Left ventricle myocardium inferior (tissue), 1 donor: ENCODE measurements at regions not wholly inside any gene's neighbourhood (a gene's known extent, or its start where the extent isn't known, plus 50 kb on each side); places are given as distances from the start of the nearest gene placed in this dataset.
"Not testable (repeated sequence)": the region's sequence is repeated elsewhere in the genome, so short reads cannot be mapped to it uniquely, and the experiment has no call there.

Source experiments
- DNase-seq: peaks from one replicate; pipeline ENCODE4 v3.0.0-alpha.2; 2020
- H3K27ac ChIP-seq: fragments of 200-600 bp; replicated peaks from 2 replicates; pipeline ENCODE4 v1.8.0; 2021
- H3K27me3 ChIP-seq: fragments of 200-600 bp; 2 replicates; pipeline ENCODE4 v1.8.0; 2021; ENCODE audit warnings: low read depth
- H3K36me3 ChIP-seq: fragments of 200-600 bp; 2 replicates; pipeline ENCODE4 v1.8.0; 2021
- H3K4me1 ChIP-seq: fragments of 200-600 bp; 2 replicates; pipeline ENCODE4 v1.8.0; 2021
- H3K4me3 ChIP-seq: fragments of 200-600 bp; 2 replicates; pipeline ENCODE4 v1.8.0; 2021; ENCODE audit warnings: mild to moderate bottlenecking, moderate library complexity
- H3K9me3 ChIP-seq: fragments of 200-600 bp; replicated peaks from 2 replicates; pipeline ENCODE4 v1.8.0; 2021
- intact Hi-C: fragments of 100-400 bp; cut with micrococcal nuclease; formaldehyde crosslinking; loops from one replicate; pipeline ENCODE4 v1.11.0; 2022
- TF ChIP-seq, protein P1 (sequence below): fragments of 200-600 bp; IDR thresholded peaks from 2 replicates; pipeline ENCODE4 v1.8.0; 2021; ENCODE audit warnings: antibody characterized with exemption, mild to moderate bottlenecking, borderline replicate concordance
- donor health status: DM: no; HTN: yes; CAD: no; lungs with severe emphysema.

DNA sequence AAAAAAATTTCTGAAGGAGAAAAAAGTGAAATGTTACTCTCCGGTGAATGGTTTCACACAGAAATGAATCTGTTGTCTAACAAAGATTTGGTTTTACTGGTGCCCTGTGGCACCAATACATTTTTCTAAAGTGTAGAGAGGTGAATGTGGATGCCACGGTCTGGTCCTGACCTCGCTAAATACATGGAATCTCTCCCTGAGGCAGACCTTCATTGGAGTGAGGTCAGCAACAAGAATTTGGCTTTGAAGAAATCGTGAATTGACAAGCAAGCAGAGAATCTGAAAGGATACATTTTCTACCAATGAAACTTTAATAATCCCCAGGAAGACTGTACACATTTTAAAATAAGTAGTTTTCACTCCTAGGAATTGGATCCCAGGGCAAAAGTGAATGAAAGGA, 81.2 kb upstream of the OTOGL start:
- Histone ChIP-seq H3K27ac (no peak overlapping the region), H3K4me1 (no peaks in the 10 kb centered on the region), H3K36me3 (no peaks in the 10 kb centered on the region), H3K4me3 (no peak overlapping the region), H3K9me3 (peaks cover 10% of the 10 kb centered on the region), H3K27me3 (no peaks in the 10 kb centered on the region)
- intact Hi-C loops: no loop called here
- TF ChIP-seq, protein P1, sequence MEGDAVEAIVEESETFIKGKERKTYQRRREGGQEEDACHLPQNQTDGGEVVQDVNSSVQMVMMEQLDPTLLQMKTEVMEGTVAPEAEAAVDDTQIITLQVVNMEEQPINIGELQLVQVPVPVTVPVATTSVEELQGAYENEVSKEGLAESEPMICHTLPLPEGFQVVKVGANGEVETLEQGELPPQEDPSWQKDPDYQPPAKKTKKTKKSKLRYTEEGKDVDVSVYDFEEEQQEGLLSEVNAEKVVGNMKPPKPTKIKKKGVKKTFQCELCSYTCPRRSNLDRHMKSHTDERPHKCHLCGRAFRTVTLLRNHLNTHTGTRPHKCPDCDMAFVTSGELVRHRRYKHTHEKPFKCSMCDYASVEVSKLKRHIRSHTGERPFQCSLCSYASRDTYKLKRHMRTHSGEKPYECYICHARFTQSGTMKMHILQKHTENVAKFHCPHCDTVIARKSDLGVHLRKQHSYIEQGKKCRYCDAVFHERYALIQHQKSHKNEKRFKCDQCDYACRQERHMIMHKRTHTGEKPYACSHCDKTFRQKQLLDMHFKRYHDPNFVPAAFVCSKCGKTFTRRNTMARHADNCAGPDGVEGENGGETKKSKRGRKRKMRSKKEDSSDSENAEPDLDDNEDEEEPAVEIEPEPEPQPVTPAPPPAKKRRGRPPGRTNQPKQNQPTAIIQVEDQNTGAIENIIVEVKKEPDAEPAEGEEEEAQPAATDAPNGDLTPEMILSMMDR: no peak
- no peak for DNase-seq

DNA sequence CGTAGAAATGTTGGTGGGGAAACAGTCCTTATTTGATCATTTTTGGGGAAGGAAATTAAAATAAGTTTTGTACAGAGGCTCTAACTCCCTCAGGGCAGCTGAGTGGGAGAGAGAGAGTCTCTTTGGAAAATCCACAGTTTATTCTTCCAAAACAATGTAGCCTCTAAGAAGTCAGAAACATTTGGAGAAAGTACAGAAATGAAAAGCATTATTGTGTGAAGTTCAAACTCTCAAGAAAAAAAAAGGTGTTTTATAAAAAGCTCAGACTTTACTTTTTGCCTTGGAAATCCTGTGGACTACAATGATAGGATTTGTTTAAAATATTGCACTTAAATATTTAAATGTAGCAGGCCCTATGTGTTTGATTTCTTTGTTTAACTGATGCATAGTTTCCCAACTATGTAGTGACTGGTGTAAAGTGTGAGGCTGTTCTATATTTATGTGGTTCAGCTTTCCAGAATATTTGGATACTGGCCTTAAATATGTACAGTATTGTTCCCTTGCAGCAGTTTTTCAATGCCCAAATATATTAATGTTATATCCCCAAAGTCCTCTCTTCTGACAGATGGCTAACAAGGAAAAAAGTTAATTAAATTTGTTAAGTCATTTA, 82.0 kb upstream of the OTOGL start:
- H3K27ac ChIP-seq: peak overlapping the region; percentile 43

DNA sequence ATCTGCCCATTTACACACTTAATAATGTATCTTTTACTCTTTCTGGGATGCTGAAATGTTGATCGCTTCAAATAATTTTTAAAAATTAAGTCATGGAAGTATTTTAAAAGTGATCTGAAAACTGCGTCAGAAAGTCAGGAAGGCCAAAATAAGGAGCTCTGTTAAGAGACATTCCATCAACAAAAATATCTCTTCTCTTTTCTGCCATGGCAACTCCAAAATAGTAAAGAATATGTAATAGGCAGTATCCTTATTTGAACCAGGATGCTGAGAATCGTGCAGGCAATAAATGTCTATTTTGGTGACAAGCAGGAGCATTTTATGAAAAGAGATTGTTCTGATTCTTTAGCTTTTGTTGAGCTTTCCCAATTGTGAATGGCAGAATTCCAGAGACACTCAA, 81.8 kb upstream of the PPP1R12A start:
- no peaks in the 10 kb centered on the region for H3K36me3 ChIP-seq
- no peaks in the 10 kb centered on the region for H3K27me3 ChIP-seq
- peak overlapping the region; percentile 43 for H3K27ac ChIP-seq
- no peaks in the 10 kb centered on the region for H3K4me1 ChIP-seq
- no peak overlapping the region for H3K4me3 ChIP-seq
- H3K9me3 ChIP-seq: peaks cover 16% of the 10 kb centered on the region
- DNase-seq: no peak
- intact Hi-C loops: no loop called here
- TF ChIP-seq, protein P1: no peak

More for the DNA sequence above, 82.0 kb upstream of the OTOGL start:
- no peak overlapping the region for H3K4me3 ChIP-seq
- TF ChIP-seq, protein P1: no peak
- intact Hi-C loops: no loop called here
- H3K36me3 ChIP-seq: no peaks in the 10 kb centered on the region
- no peak for DNase-seq
- no peaks in the 10 kb centered on the region for H3K27me3 ChIP-seq
- H3K9me3 ChIP-seq: peaks cover 14% of the 10 kb centered on the region
- H3K4me1 ChIP-seq: no peaks in the 10 kb centered on the region

DNA sequence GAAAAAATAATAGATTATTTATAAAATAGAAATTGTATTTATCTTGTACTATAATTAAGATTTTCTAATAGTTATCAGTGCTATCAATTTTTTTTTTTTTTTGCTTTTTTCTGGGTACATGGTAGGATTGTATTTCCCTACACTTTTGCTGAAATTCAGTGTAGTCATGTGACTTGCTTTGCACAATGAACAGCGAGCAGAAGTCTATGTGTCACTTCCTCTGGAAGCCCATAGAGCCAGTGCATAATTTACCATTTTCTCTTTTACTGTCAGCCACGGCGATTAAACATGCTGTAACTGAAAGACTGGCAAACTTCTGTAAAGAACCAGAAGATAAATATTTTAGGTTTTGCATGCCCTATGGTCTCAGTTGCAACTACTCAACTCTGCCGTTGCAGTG, 80.8 kb upstream of the PPP1R12A start:
- DNase-seq: no peak
- TF ChIP-seq, protein P1: no peak
- Histone ChIP-seq H3K4me1 (no peaks in the 10 kb centered on the region), H3K4me3 (no peak overlapping the region), H3K27me3 (no peaks in the 10 kb centered on the region), H3K27ac (no peak overlapping the region), H3K9me3 (peaks cover 16% of the 10 kb centered on the region), H3K36me3 (no peaks in the 10 kb centered on the region)
- intact Hi-C loops: no loop called here

DNA sequence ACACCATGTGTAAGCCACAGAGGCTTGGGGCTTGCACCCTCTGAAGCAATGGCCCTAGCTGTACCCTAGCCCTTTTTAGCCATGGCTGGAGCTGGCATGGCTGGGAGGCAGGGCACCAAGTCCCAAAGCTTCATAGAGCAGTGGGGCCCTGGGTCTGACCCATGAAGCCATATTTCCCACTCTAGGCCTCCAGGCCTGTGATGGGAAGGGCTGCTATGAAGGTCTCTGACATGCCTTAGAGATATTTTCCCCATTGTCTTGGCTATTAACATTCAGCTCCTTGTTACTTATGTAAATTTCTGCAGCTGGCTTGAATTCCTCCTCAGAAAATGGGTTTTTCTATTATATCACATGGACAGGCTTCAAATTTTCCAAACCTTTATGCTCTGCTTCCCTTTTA, 68.8 kb upstream of the PPP1R12A start:
- H3K27ac ChIP-seq, DNase-seq: not testable (repeated sequence)

DNA sequence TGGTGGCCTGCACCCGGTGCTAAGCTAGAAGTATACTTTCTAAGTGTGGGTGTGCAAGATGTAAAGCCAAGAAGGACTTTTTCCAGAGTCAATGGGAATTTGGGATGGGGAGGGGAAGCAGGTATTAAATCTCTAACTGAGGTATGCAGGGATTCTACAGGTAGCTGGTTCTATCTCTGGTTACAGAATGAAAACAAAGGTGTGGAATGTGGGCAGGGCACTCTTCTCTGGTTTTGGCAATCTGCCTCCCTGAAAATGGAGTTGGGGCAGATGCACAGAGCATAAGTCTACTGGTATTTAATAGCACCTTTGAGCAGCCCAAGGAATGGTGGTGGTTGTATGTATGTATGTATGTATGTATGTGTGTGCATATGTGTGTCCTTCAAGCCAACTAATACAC, 66.7 kb upstream of the PPP1R12A start:
- intact Hi-C loops: no loop called here
- Histone ChIP-seq H3K36me3 (no peaks in the 10 kb centered on the region), H3K27ac (no peak overlapping the region), H3K9me3 (no peaks in the 10 kb centered on the region), H3K4me3 (no peak overlapping the region), H3K4me1 (no peaks in the 10 kb centered on the region), H3K27me3 (no peaks in the 10 kb centered on the region)
- TF ChIP-seq, protein P1: no peak
- no peak for DNase-seq

More for the DNA sequence above, 68.8 kb upstream of the PPP1R12A start:
- H3K4me1 ChIP-seq, H3K4me3 ChIP-seq, H3K9me3 ChIP-seq, H3K36me3 ChIP-seq, H3K27me3 ChIP-seq, intact Hi-C loops: not testable (repeated sequence)
